RWPE2 (cell line): ENCODE measurements at regions not wholly inside any gene's neighbourhood (a gene's known extent, or its start where the extent isn't known, plus 50 kb on each side); places are given as distances from the start of the nearest gene placed in this dataset.

Source experiments
- ATAC-seq: fragments of 200-7000 bp; cut with Tn5 transposase; 3 replicates; pipeline ENCODE4 v1.9.1; 2021; ENCODE audit warnings: low read depth
- DNase-seq: peaks from one replicate; pipeline ENCODE4 v3.0.0-alpha.2; 2020; ENCODE audit warnings: low spot score
- H3K27ac ChIP-seq: fragments of 450-650 bp; 2 replicates; pipeline ENCODE4 v1.5.1; 2017; ENCODE audit warnings: mild to moderate bottlenecking; ENCODE audit not compliant: poor library complexity, severe bottlenecking
- H3K27me3 ChIP-seq: fragments of 250-450 bp; sonication (Bioruptor Pico); 2 replicates; pipeline ENCODE4 v1.5.1; 2021; ENCODE audit warnings: mild to moderate bottlenecking, moderate library complexity; ENCODE audit not compliant: insufficient read depth, poor library complexity, severe bottlenecking
- H3K36me3 ChIP-seq: fragments of 250-450 bp; sonication (Bioruptor Pico); 2 replicates; pipeline ENCODE4 v1.5.1; 2020; ENCODE audit warnings: low read depth, mild to moderate bottlenecking, moderate library complexity
- H3K4me1 ChIP-seq: fragments of 250-450 bp; sonication (Bioruptor Pico); 2 replicates; pipeline ENCODE4 v1.5.1; 2021; ENCODE audit warnings: mild to moderate bottlenecking, moderate library complexity; ENCODE audit not compliant: insufficient read depth, poor library complexity, severe bottlenecking
- H3K4me3 ChIP-seq: fragments of 250-450 bp; sonication (Bioruptor Pico); 2 replicates; pipeline ENCODE4 v1.5.1; 2021; ENCODE audit warnings: mild to moderate bottlenecking, moderate library complexity; ENCODE audit not compliant: severe bottlenecking
- H3K9me3 ChIP-seq: fragments of 250-450 bp; sonication (Bioruptor Pico); 2 replicates; pipeline ENCODE4 v1.5.1; 2021; ENCODE audit warnings: mild to moderate bottlenecking, moderate library complexity; ENCODE audit not compliant: severe bottlenecking
- CTCF ChIP-seq: fragments of 450-650 bp; IDR thresholded peaks from one replicate; pipeline ENCODE4 v1.5.1; 2017; ENCODE audit warnings: mild to moderate bottlenecking, moderate library complexity; ENCODE audit not compliant: poor library complexity, severe bottlenecking

- no peaks in the 10 kb centered on the region for H3K27me3 ChIP-seq
- TF ChIP-seq CTCF: no peak
- no peaks in the 10 kb centered on the region for H3K4me1 ChIP-seq
- H3K9me3 ChIP-seq: no peaks in the 10 kb centered on the region
- no peak for DNase-seq
- ATAC-seq: no peak
- H3K4me3 ChIP-seq: no peak overlapping the region
- H3K27ac ChIP-seq: no peak overlapping the region
- no peaks in the 10 kb centered on the region for H3K36me3 ChIP-seq
Measured at GRCh38 chr18:67047334-67047733, 443.4 kb upstream of the CDH19 start.

- H3K36me3 ChIP-seq: no peaks in the 10 kb centered on the region
- H3K9me3 ChIP-seq: no peaks in the 10 kb centered on the region
- DNase-seq (peak; percentile 24), ATAC-seq (no peak)
- no peak overlapping the region for H3K4me3 ChIP-seq
- TF ChIP-seq CTCF: no peak
- H3K27me3 ChIP-seq: no peaks in the 10 kb centered on the region
- H3K4me1 ChIP-seq: no peaks in the 10 kb centered on the region
- H3K27ac ChIP-seq: no peak overlapping the region
Measured at GRCh38 chr18:67043276-67043675, 439.4 kb upstream of the CDH19 start.

DNA sequence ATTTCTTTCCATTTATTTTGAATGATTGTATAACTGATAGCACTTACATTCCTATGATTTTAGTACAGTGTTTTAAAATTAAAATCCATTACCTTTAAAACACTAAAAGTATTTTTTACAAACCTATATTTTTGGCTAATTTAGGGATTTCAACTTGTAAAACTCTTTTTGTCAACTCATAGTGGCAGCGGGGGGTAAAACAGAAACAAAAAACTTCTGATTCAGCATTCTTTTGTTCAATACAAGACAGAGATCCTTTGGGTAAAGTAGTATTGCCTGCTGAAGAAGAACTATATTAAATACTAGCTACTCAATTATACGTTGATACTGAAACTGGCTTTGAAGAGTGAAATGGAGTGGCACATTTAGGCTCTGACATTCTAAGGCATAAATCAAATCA, 437.4 kb upstream of the CDH19 start:
- Histone ChIP-seq H3K4me3 (no peak overlapping the region), H3K36me3 (no peaks in the 10 kb centered on the region), H3K27ac (no peak overlapping the region), H3K4me1 (no peaks in the 10 kb centered on the region), H3K27me3 (no peaks in the 10 kb centered on the region), H3K9me3 (no peaks in the 10 kb centered on the region)
- no peak for ATAC-seq
- no peak for DNase-seq
- no peak for TF ChIP-seq CTCF

GRCh38 chr18:67035026-67035425, 431.1 kb upstream of the CDH19 start:
- H3K27me3 ChIP-seq: no peaks in the 10 kb centered on the region
- DNase-seq (no peak), ATAC-seq (peak; percentile 19; the same call in 1 of the 3 replicates)
- no peak overlapping the region for H3K27ac ChIP-seq
- TF ChIP-seq CTCF: no peak
- no peaks in the 10 kb centered on the region for H3K36me3 ChIP-seq
- H3K4me1 ChIP-seq: no peaks in the 10 kb centered on the region
- H3K4me3 ChIP-seq: no peak overlapping the region
- H3K9me3 ChIP-seq: no peaks in the 10 kb centered on the region

DNA sequence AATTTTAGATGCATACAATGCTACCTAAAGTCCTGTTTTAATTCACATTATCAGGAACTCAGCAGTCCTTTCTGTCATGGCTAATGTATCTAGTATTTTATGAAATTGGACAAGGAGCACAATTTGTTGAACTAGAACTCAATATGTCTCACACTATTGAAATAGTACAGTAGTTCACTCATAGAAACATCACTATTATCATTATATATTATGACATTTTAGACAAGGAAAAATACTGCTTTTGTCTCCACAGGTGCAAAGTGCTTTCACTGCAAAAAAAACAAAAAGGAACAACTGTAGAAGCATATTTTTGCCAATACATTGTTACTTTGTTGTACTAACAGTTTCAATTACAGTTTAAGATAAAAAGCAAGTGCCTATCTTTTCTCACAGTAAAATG, 419.2 kb upstream of the CDH19 start:
- Histone ChIP-seq H3K36me3 (no peaks in the 10 kb centered on the region), H3K9me3 (no peaks in the 10 kb centered on the region), H3K27ac (no peak overlapping the region), H3K4me1 (no peaks in the 10 kb centered on the region), H3K27me3 (no peaks in the 10 kb centered on the region), H3K4me3 (no peak overlapping the region)
- TF ChIP-seq CTCF: no peak
- no peak for DNase-seq
- no peak for ATAC-seq
